ENCODE measurements at regions not wholly inside any gene's neighbourhood (a gene's known extent, or its start where the extent isn't known, plus 50 kb on each side); places are given as distances from the start of the nearest gene placed in this dataset.
"Not testable (repeated sequence)": the region's sequence is repeated elsewhere in the genome, so short reads cannot be mapped to it uniquely, and the experiment has no call there.

DNA sequence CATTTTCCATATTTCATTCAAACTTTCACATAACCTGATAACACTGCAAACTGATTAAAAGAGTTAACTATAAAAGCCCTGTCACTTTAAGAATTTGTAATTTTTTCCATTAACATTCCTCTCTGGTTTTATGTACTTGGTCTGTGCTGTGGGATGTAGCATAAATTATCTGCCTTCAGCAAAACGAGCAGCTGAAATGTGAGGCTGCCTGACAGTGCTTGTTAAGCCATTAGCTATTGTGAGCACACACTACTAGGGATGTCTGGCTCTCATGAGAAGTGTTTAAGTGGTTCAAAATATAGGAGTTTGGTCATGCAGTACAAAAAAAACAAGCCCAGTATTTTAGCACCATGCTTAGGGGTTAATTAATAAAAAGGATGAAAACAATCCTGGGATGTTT lies 63.0 kb downstream of the HOXA1 start:
- no peak overlapping the region for H3K4me3 ChIP-seq (ENCODE audit: low read length)
- no peak for TF ChIP-seq CTCF (IDR thresholded peaks at IDR 0.05; ENCODE audit: insufficient read depth, low read depth, low read length, missing control alignments)
- no peak for DNase-seq (ENCODE audit: low read depth)

GRCh38 chr7:27031289-27032172 lies 64.3 kb downstream of the HOXA1 start:
- H3K4me3 ChIP-seq (ENCODE audit: low read length), result no peak overlapping the region
- TF ChIP-seq CTCF (IDR thresholded peaks at IDR 0.05; ENCODE audit: insufficient read depth, low read depth, low read length, missing control alignments), result no peak
- peak; percentile 43 for DNase-seq (ENCODE audit: low read depth)

DNA sequence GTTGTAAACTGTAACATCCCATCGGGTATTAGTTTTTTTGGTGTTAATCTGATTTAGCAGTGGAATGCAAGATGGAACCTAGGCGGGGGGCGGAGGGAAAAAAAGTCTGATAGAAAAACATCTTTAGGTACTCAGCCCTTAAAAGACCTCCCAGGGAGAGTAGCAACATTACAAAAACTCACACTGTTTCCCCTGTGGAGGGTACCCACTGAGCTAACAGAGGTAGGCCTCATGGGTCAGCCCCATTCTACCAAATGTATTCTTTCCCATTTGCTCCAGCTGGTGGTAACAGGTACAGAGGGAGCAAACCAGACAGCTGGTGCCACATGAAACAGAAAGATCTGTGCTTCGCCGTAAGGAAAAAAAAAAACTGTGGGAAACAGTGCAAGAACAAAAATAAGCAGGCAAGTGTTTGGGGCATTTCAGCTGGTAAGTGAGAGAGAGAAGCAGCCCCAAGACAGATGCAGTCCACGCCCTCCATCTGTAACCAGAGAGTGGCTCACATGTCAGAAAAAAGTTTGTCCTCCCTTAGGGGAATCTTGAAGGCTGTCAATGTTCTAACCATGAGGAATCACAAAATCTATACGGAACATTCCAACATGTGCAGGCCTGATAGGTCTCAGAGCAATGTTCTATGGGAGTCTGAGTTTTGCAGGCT lies 65.3 kb downstream of the HOXA1 start:
- H3K4me3 ChIP-seq (ENCODE audit: low read length), result no peak overlapping the region
- no peak for TF ChIP-seq CTCF (IDR thresholded peaks at IDR 0.05; ENCODE audit: insufficient read depth, low read depth, low read length, missing control alignments)
- DNase-seq (ENCODE audit: low read depth), result no peak

DNA sequence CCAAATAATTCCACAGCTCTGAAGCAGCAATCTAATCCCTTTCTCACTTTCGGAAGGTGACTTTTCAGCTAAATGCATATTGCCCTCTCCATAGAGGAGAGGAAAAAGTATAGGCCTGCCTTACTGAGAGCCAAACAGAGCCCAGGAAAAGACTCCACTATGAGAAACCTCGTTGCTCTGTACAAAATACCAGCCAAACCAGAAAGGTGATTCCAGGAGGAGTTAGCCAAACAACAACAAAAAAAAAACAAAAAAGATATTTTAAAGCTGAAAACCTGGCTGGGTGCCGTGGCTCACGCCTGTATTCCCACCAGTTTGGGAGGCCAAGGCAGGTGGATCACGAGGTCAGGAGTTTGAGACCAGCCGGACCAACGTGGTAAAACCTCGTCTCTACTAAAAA lies 70.5 kb downstream of the HOXA1 start:
- no peak overlapping the region for H3K4me3 ChIP-seq (ENCODE audit: low read length)
- DNase-seq (ENCODE audit: low read depth), result no peak
- no peak for TF ChIP-seq CTCF (IDR thresholded peaks at IDR 0.05; ENCODE audit: insufficient read depth, low read depth, low read length, missing control alignments)

GRCh38 chr7:27010068-27010467 lies 85.7 kb downstream of the HOXA1 start:
- DNase-seq (ENCODE audit: low read depth), result no peak
- no peak overlapping the region for H3K4me3 ChIP-seq (ENCODE audit: low read length)
- TF ChIP-seq CTCF (IDR thresholded peaks at IDR 0.05; ENCODE audit: insufficient read depth, low read depth, low read length, missing control alignments), result no peak

- TF ChIP-seq CTCF (IDR thresholded peaks at IDR 0.05; ENCODE audit: insufficient read depth, low read depth, low read length, missing control alignments), result no peak
- no peak for DNase-seq (ENCODE audit: low read depth)
- H3K4me3 ChIP-seq (ENCODE audit: low read length), result no peak overlapping the region
Observed at GRCh38 chr7:27000496-27000895, 95.3 kb downstream of the HOXA1 start.

DNA sequence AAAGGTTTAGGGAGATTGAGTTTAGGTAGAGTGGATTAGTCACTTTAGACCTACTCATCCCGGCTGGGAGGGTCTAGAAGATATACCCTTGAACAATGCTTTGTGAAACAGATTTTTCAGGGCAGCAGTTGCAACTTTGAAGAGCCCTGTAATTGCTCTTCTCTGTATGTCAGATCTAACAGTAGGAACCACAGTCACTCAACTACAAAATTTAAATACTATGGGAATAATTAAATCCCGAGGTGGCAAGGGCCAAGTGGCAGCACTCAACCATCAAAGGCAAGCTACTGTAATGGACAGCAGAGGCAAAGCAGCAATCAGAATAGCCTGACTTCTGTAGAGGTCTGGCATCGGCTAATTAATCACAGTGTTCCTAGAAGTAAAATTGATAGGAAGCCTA lies 97.5 kb downstream of the HOXA1 start:
- not testable (repeated sequence) for DNase-seq (ENCODE audit: low read depth); H3K4me3 ChIP-seq (ENCODE audit: low read length)

All from epithelial cell of esophagus (primary cell).